GM18858 (cell line): ENCODE measurements at regions not wholly inside any gene's neighbourhood (a gene's known extent, or its start where the extent isn't known, plus 50 kb on each side); places are given as distances from the start of the nearest gene placed in this dataset.

ENCODE experiments used
- ATAC-seq: cut with Tn5 transposase; IDR thresholded peaks from one replicate; pipeline ENCODE4 v1.9.1; 2021; ENCODE audit not compliant: unreplicated experiment

- no peak for ATAC-seq
Observed at GRCh38 chr22:48226026-48227013, 1463.9 kb downstream of the TBC1D22A start.

DNA sequence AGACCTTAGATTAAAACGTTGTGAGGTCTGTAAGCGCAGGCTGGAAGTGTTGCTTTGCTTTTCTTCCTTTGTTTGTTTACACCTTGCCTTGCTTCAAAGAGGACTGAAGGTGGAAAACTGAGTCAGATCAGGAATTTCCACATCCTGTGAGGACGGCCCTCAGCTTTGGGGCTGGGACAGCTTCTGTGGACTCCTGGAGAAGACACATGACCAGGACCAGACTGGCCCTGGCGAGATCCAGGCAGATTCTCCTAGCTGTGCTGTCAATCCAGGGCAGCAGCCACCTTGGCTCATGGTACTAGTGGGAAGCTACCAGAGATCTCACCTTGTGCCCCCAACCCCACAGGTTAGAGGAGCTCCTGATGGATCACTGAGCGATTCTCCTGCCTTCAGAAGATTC, 1461.9 kb downstream of the TBC1D22A start:
- no peak for ATAC-seq

DNA sequence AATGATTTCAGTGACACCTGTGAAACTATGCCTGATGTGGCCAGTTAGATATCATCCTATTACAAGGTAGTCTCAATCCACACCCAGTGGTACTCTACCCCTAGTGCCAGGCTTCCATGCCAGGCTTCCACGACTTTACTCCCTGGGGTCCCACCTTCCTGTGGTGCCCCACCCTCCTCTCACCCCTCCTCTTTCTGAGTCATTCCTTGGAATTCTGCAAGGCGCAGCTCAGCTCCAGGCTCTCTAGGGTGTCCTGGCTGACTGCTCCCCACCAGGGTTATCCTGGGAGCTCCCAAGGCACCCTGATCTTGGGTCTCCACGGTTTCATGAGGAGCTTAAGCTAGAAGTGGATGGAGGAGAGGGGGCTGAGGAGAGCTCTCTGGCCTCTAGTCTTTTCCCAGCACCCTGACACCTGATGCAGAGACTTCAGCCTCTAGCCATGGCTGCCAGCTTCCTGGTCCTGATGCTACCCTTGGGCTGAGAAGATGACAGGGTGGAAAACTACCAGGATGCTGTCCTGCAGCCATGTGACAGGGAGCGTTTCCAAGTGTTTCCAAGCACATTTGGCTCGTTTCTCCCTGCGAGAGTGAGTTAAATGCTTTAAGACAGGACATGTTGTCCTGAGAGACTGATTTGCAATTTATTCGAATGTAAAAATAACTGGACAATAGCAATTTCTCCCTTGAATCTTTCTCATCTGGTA, 1461.2 kb downstream of the TBC1D22A start:
- ATAC-seq, result no peak

DNA sequence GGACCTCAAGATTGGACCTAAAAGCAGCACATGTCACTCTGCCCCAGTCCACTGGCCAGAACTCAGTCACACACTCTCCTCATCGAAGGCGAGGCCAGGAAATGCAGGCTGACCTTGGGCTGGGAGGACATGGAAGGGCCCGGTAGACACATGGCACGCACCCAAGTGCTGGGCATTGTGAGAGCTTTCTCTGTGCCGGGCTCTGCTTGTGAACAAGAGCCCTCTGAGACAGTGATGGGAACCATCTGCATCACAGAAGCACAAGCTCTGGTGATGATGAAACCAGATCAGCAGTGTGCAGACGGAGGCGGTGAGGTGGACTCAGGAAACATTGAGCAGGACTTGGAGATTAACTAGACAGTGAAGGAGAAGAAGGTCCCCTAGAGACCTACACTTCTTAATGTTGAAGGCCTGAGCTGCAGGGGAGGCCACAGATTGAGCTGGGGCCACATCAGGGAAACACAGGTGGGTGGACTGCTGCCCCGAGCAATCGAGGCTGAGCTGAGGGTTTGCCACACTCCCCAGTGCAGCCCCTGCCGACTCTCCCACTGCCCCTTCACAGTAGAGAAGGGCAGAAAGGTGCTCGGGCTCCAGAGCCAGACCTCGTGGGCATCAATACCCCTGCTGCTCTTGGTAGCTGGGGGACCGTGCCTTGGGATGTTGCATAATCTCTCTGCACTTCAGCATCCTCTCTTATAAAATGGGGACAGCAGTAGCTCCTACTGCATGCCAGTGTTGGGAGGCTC, 1460.5 kb downstream of the TBC1D22A start:
- no peak for ATAC-seq

DNA sequence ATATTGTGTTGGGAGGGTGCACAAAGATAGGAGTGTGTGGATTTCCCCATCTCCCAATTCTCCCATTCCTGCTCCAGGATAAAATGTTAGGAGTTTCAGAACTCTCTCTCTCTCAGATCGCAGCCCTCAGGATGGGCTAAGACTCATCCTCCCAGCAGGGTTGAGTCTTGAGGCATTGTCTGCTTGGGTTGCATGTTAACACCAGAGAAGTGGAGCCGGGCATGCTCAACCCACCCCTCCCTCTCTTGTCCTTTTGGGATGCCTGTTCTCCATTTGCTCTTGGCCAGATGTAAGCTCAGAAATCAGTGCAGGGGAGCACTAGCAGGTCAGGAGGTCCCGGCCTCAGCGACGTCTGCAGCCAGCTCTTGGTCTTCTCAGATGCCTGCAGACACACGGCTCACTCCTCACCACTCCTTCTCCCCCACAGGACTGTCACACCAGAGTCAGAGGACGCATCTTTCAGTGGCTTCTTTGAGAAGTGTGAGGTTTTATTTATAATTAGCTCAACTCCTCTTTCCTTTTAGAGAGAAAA, 1456.5 kb downstream of the TBC1D22A start:
- ATAC-seq, result no peak

- no peak for ATAC-seq
Observed at GRCh38 chr22:48217596-48217995, 1455.1 kb downstream of the TBC1D22A start.

- ATAC-seq, result no peak
Observed at GRCh38 chr22:48212727-48213126, 1450.3 kb downstream of the TBC1D22A start.

DNA sequence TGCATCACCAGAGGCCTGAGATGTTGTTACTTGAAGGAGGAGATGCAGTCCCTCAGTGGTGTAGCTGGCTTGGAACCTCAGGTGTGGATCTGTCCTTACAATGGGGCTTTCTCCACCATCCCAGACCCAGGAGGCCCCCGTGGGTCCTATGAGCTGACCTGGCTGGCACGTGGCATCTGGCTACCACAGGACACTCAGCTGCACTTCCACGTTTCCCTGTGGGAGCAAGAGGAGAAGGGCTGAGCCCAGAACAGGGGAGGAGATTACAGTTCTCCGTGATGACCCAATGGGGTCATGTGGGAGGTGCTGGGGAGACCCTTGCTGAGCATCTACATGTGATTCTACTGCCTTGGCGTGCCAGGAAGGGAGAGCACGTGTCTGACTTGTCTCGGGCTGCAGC, 1448.4 kb downstream of the TBC1D22A start:
- ATAC-seq, result no peak

DNA sequence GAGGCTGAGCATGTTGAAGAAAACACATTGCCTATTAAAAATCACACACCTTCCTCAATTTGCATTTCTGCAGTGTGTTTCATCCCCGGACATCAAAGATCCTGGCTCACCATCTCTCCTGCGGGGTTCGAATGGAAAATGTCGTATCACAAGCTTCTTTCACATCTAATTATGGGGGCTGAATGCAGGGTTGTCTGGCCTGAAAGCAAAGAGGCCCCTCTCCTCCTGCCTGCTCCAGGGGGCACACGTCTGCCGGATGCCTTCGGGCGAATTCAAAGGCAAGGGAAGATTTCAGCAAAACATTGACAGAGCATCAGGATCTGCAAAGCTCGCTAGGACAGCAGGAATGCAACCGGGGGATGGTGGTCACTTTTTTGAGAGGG, 1447.7 kb downstream of the TBC1D22A start:
- no peak for ATAC-seq

- no peak for ATAC-seq
Observed at GRCh38 chr22:48209473-48210197, 1447.2 kb downstream of the TBC1D22A start.

DNA sequence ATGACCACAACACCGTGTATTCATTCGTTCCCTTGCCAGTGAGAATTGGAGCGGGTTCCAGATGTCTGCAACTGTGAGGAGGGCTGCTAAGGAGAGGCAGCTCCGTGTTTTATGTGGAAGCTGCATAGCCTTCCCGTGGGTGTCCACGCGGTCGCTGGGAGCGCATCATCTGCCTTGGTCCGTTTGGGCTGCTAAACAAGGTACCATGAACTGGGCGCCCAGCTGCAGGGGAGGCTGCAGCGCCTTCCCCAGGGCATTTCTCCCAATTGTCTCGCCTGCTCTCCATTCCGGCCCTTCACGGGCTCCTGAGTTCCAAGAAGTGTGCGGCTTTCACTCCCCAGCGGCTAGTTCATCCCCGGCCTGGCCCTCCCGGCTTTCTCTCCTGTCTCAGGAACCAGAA, 1446.4 kb downstream of the TBC1D22A start:
- no peak for ATAC-seq

GRCh38 chr22:48207919-48208535, 1445.6 kb downstream of the TBC1D22A start:
- ATAC-seq, result no peak

- no peak for ATAC-seq
Observed at GRCh38 chr22:48205790-48206189, 1443.3 kb downstream of the TBC1D22A start.

DNA sequence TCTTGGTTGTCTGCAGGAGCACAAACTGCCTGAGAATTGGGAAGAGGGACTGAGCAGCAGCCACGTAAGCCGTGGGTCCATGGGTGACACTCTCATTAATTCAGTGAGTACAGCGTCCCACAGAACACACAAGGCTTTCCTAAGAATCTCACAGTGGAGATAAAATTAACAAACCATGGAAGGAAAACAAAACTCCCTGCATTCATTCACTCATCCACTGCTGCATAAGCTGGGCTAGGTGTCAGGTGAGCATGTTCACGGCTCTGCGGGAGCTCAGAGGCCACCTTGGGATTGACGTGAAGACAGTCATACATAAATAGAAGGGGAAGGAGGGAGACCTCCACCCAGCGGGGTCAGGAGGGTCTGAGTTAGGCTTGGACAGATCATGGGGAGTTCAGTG, 1442.7 kb downstream of the TBC1D22A start:
- no peak for ATAC-seq

GRCh38 chr22:48204296-48204695, 1441.8 kb downstream of the TBC1D22A start:
- no peak for ATAC-seq

GRCh38 chr22:48199667-48200066, 1437.2 kb downstream of the TBC1D22A start:
- ATAC-seq, result no peak

GRCh38 chr22:48198489-48199459, 1436.3 kb downstream of the TBC1D22A start:
- no peak for ATAC-seq

DNA sequence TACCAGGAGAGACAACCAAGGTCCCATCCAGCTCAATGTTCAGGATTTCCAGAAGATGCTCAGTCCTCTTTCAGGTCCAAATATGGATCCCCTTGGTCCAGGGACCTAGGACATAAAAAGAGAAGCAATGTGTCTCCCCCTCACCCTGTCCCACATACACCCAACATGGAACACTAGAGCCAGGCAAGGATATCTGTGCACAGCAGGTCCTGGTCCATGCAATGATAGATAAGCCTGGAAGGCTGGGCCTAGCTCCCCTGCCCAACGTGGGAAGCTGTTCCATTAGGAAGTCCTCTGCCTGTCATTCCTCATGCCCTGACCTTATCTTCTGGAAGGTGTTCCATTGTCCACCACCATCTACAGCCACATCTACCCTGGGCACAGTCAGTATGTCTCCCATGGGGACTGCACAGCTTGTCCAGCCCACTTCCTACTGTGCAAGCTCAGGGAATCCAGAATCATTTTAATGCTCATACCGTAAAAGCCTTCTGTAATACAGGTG, 1434.8 kb downstream of the TBC1D22A start:
- no peak for ATAC-seq

DNA sequence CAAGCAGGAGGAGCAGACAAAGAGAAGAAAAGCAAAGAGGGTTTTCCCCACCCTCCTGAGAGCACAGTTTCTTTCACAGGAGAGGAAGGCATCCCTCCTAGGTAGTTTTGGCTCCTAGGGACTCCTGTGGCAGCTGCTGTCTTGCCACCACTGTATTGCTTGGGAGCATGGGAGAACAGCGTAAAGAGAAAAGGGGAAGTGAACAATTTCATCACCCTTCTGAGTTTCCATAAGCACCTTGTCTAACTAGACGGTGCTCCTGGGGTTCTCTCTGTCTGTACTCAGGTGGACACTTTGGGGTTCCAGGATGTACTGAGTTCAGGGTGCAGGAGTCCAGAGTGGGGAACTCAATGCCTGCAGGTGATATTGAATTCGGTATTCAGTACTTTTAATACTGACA, 1430.5 kb downstream of the TBC1D22A start:
- no peak for ATAC-seq
